Putamen (tissue), 1 donor: ENCODE measurements at regions not wholly inside any gene's neighbourhood (a gene's known extent, or its start where the extent isn't known, plus 50 kb on each side); places are given as distances from the start of the nearest gene placed in this dataset.
A peak's percentile ranks its signal among the peaks of the same experiment; 100 is the strongest.

ENCODE experiments used
- DNase-seq: peaks from one replicate; pipeline ENCODE4 v3.0.0-alpha.2; 2016; ENCODE audit warnings: low spot score

GRCh38 chr2:37866171-37866934 is 58.7 kb upstream of the RMDN2 start:
- no peak for DNase-seq

GRCh38 chr2:37867166-37867565 is 57.9 kb upstream of the RMDN2 start:
- no peak for DNase-seq

GRCh38 chr2:37868866-37869265 is 56.2 kb upstream of the RMDN2 start:
- DNase-seq: no peak

- no peak for DNase-seq
These were observed 55.8 kb upstream of the RMDN2 start for GRCh38 chr2:37869304-37869703.

- no peak for DNase-seq
These were observed 55.3 kb upstream of the RMDN2 start for GRCh38 chr2:37869771-37870170.

- DNase-seq: no peak
These were observed 54.3 kb upstream of the RMDN2 start for GRCh38 chr2:37870829-37871228.

- peak; percentile 32 for DNase-seq
These were observed 53.5 kb upstream of the RMDN2 start for GRCh38 chr2:37871456-37872191.

GRCh38 chr2:37872192-37872750 is 52.8 kb upstream of the RMDN2 start:
- DNase-seq: no peak

- no peak for DNase-seq
These were observed 51.9 kb upstream of the RMDN2 start for GRCh38 chr2:37873229-37873628.

GRCh38 chr2:37873749-37874330 is 51.2 kb upstream of the RMDN2 start:
- DNase-seq: no peak

DNA sequence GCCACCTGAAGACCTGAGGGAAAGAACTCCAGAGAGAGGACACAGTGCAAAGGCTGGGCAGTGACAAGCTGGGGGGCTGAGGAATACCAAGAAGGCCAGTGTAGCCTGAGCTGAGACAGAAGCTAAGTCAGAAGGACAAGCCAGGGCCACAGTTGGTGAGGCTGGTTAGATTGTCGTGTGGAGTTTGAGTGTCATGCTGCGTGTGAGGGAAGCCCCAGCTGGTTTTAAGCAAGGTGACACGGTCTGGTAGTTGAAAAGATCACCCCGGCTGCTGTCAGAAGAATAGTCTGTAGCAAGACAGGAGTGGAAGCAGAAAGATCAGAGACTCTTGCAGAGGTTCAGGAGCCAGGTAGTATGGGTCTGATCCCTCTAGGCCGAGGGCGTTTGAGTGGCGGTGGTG is 50.6 kb upstream of the RMDN2 start:
- DNase-seq: no peak
